ENCODE measurements at regions not wholly inside any gene's neighbourhood (a gene's known extent, or its start where the extent isn't known, plus 50 kb on each side); places are given as distances from the start of the nearest gene placed in this dataset.

DNA sequence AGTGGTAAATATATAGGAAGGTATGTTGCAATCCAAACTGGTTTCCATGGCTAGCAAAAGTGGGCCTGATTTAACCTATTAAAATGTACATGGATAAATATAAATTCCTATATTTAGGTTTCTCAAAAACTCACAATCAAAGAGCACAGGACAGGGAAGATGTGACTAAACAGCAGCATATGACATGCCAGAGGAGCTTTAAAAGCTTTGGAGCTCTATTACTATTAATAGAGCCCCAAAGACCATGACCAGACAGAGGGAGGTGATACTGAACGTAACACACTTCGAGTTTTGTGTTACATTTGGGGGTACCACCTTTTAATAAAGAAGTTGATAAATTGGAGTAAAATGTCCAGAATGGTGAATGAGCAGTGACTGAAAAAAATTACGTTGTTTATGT is 179.5 kb upstream of the SLC14A2 start:
- no peak for TF ChIP-seq EZH2 (IDR thresholded peaks at IDR 0.05; ENCODE audit: borderline replicate concordance, control insufficient read depth, low read depth, low read length)
- no peak for TF ChIP-seq SREBF1 (IDR thresholded peaks at IDR 0.05; ENCODE audit: low read length)
- TF ChIP-seq JUND (IDR thresholded peaks at IDR 0.05; ENCODE audit: low read depth, low read length), result no peak
- no peak for TF ChIP-seq ZSCAN29 (IDR thresholded peaks at IDR 0.05)
- TF ChIP-seq, protein P1, sequence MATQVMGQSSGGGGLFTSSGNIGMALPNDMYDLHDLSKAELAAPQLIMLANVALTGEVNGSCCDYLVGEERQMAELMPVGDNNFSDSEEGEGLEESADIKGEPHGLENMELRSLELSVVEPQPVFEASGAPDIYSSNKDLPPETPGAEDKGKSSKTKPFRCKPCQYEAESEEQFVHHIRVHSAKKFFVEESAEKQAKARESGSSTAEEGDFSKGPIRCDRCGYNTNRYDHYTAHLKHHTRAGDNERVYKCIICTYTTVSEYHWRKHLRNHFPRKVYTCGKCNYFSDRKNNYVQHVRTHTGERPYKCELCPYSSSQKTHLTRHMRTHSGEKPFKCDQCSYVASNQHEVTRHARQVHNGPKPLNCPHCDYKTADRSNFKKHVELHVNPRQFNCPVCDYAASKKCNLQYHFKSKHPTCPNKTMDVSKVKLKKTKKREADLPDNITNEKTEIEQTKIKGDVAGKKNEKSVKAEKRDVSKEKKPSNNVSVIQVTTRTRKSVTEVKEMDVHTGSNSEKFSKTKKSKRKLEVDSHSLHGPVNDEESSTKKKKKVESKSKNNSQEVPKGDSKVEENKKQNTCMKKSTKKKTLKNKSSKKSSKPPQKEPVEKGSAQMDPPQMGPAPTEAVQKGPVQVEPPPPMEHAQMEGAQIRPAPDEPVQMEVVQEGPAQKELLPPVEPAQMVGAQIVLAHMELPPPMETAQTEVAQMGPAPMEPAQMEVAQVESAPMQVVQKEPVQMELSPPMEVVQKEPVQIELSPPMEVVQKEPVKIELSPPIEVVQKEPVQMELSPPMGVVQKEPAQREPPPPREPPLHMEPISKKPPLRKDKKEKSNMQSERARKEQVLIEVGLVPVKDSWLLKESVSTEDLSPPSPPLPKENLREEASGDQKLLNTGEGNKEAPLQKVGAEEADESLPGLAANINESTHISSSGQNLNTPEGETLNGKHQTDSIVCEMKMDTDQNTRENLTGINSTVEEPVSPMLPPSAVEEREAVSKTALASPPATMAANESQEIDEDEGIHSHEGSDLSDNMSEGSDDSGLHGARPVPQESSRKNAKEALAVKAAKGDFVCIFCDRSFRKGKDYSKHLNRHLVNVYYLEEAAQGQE (IDR thresholded peaks at IDR 0.05; ENCODE audit: low read depth, low read length), result no peak
- TF ChIP-seq, protein P2, sequence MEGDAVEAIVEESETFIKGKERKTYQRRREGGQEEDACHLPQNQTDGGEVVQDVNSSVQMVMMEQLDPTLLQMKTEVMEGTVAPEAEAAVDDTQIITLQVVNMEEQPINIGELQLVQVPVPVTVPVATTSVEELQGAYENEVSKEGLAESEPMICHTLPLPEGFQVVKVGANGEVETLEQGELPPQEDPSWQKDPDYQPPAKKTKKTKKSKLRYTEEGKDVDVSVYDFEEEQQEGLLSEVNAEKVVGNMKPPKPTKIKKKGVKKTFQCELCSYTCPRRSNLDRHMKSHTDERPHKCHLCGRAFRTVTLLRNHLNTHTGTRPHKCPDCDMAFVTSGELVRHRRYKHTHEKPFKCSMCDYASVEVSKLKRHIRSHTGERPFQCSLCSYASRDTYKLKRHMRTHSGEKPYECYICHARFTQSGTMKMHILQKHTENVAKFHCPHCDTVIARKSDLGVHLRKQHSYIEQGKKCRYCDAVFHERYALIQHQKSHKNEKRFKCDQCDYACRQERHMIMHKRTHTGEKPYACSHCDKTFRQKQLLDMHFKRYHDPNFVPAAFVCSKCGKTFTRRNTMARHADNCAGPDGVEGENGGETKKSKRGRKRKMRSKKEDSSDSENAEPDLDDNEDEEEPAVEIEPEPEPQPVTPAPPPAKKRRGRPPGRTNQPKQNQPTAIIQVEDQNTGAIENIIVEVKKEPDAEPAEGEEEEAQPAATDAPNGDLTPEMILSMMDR (IDR thresholded peaks at IDR 0.05 in 2 of 3, conservative IDR thresholded peaks at IDR 0.05 in 1 of 3; ENCODE audit: control insufficient read depth in 2 of 3, extremely low read depth in 1 of 3, insufficient read depth in 1 of 3, low read depth in 3 of 3, low read length in 3 of 3), result no peak

Data from GM12878 (cell line).